Erythroblast (primary cell): ENCODE measurements at regions not wholly inside any gene's neighbourhood (a gene's known extent, or its start where the extent isn't known, plus 50 kb on each side); places are given as distances from the start of the nearest gene placed in this dataset.

Experiments used
- DNase-seq, 2 experiments: peaks; one replicate each; lab custom pipeline; 2025; lab: John Stamatoyannopoulos, UW
- GATA1 ChIP-seq: IDR thresholded peaks from 2 replicates; pipeline ENCODE4 v1.6.1; 2011; ENCODE audit warnings: low read depth, mild to moderate bottlenecking, control low read depth, low read length, moderate library complexity
- POLR2A ChIP-seq: IDR thresholded peaks from 2 replicates; pipeline ENCODE4 v1.6.1; 2011; ENCODE audit warnings: mild to moderate bottlenecking, low read length

- DNase-seq: no peak
These were observed 296.9 kb upstream of the CDH5 start for GRCh38 chr16:66069587-66069986.

GRCh38 chr16:66066404-66066803 lies 300.1 kb upstream of the CDH5 start:
- DNase-seq: no peak
- no peak for TF ChIP-seq GATA1
- TF ChIP-seq POLR2A: no peak

More at GRCh38 chr16:66069587-66069986, 296.9 kb upstream of the CDH5 start:
- TF ChIP-seq GATA1 (no peak), POLR2A (no peak)

DNA sequence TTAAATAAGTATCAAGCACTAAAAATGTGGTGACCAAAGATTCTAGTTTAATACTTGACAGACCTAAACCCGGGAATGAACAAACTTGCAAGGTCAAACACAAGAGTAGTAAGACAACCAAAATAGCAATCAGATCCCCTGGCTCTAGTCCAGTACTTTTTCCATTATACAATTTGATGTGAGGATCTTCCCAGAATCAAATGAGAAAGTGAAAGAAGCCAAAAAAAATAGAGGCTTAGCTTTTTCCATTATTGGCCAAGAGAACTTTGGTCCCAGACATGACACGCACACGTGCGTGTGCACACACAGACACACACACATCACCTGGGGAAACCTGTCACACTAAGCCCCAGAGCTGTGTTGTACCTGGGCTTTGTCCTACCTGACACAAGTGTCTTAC lies 300.6 kb upstream of the CDH5 start:
- DNase-seq: no peak
- no peak for TF ChIP-seq POLR2A
- TF ChIP-seq GATA1: no peak

DNA sequence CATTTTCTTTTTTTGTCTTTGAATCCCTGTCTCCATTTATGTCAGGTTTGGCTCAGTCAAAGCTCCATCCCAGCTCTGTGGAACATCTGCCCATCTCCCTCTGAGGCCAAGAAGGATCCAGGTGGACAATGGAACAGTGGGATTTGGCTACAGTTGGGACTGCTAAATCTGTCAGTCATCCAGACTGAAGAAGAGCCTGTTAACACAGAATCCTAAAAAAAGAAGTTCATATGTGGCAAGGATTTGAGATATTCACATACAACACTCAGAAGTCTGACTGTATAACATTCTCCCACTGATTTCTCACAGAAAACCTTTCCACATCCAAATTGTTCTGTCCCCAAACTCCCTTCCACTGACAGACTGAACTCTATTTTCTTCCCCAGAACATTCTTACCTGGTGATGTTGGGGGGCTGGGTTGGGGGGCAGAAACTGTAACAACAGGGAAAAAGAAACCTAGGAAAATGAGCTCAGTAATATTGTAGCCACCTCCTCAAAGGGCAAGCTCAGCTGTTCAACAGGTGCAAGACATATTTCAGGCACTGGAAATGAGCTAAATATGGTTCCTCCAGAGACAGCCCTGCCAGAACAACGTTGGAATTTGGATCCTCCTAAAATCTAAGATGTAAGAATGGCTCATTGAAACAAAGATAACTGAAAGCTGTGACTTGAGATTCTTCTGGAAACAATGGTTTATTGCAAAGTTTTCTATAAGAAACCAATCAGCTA lies 301.5 kb upstream of the CDH5 start:
- TF ChIP-seq GATA1 (no peak), POLR2A (no peak)

DNA sequence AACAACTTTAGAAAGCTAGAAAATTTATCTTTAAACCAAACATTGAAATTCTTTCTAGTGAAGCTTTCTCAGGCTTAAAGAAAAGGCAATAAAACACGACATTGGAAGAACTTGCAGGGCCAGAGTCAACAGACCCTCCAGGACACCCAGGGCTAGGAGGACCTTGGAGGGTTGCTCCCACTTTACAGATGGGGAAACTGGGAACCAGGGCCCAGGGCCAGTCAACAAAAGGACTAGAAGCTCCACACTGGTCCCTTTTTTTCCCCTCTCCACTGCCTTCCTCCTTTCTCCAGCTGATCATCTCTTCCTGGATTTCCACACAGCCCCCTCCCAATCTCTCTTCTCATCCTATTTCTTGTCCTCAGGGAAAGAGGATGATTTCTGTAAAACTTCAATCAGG lies 307.7 kb upstream of the CDH5 start:
- no peak for TF ChIP-seq POLR2A
- TF ChIP-seq GATA1: no peak

More for the DNA sequence above, 301.5 kb upstream of the CDH5 start:
- no peak for DNase-seq

DNA sequence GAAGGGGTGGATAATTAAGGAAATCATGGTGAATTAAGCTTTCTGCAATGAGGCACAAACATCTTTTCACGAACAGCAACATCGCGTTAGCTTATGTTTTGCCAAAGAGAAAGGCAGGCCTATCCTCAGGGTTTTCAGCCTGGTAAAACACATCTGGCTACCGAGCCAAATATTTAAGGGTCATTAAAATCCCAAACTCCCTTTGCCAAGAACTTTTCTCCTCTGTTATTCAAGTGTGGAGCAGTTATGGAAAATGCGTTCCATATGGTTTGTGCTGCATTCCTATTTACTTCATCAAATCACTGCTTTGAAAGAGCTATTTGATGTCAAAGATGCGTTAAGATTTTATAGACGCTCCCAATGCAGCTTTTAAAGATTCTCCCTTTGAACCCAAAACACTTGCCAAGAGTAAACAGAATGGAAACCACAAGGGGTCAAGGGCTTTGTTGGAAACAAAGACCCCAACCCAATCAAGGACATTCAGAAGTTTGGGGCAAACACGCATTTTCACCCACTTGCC lies 308.3 kb upstream of the CDH5 start:
- DNase-seq: no peak
- no peak for TF ChIP-seq POLR2A
- no peak for TF ChIP-seq GATA1

More for the DNA sequence above, 307.7 kb upstream of the CDH5 start:
- DNase-seq: no peak

DNA sequence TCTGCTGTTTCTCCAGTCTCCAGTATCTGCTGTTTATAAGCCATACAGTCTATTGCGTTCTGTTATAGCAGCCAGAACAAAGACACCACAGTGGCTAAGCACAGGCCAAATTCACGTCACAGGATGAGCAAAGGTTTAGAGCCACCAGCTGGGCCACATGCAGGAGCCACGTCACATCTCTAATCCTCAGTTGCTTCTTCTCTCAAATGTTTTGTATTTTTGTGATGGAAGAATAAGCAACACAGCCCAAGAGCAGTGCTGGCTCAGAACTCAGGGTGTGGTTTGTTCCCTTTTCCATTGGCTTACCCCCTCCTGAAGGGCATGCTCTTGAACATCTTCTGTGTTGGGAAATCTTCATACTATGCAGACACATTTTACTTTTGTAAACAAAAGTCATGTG lies 309.4 kb upstream of the CDH5 start:
- no peak for DNase-seq
- TF ChIP-seq GATA1 (no peak), POLR2A (no peak)

DNA sequence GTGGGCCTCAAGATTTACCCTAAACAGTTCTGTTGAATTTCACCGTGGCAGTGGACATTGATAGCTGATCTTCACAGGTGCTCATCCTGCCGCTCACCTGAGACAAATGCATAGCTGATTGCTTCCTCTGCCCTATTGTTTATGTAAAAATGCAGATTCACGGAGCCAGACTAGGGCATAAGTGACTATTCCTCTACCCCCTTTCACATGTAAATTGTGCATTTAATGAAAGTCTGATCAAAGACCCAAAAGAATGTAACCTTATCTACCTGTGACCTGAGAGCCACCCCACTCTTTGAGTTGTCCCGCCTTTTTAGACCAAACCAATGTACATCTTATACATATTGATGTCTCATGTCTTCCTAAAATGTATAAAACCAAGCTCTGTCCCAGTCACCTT lies 312.4 kb upstream of the CDH5 start:
- no peak for DNase-seq
- TF ChIP-seq POLR2A (no peak), GATA1 (no peak)

DNA sequence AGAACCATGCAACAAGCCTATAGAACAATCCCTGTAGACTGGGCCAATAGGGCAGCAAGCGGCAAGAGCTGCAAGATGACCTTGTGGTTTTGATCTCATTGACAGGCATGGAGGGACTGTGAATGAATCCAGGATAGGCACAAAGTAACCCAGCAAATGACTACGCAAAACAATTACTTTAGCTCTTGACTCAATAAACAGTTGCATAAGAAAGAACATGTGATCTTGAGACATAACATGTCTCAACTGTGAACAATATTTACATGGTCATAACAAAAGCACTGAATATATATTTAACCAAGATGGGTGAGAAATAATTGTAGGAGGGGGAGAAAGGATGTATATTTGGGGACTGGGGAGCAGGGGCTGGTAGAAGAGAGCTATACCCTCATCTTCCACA lies 313.7 kb upstream of the CDH5 start:
- DNase-seq: no peak
- TF ChIP-seq GATA1 (no peak), POLR2A (no peak)

DNA sequence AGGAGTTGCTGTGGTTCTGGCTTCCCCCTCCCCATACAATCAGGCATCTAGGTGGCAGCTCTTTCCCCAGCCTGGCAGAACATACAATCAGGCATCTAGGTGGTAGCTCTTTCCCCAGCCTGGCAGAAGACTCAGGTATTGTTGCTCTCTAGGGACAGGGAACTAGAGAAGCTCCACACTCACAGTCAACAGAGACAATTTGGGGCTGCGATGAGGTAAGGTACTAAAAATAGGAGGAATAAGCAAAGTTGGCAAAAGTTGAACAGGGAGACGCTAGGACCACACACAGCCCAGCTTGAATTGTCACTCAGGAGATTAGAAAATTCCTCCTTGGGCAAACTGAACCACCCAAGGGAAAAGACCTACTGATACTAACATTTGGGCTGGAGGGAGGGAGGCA lies 315.5 kb upstream of the CDH5 start:
- DNase-seq: no peak
- TF ChIP-seq GATA1 (no peak), POLR2A (no peak)

DNA sequence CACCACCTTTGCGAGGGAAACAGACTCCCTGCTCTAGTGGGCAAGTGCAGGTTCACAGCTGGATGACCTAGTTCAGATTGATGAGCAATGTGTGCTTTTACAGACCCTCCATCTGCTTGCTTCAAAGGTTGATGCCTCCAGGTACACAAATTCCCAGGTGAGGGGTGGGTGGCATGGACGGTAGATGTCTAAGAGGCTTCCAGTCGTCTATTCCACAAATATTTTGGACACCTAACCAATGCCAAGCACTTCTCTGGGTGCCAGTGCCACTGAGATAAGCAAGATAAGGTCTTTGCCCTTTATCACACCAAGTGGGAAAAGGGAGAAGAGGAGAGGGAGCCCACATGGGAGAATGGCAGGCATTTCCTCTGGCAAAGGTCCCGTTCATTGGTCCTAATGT lies 316.6 kb upstream of the CDH5 start:
- TF ChIP-seq GATA1 (no peak), POLR2A (no peak)
- no peak for DNase-seq

GRCh38 chr16:66045626-66046025 lies 320.9 kb upstream of the CDH5 start:
- DNase-seq: no peak
- TF ChIP-seq POLR2A: no peak
- no peak for TF ChIP-seq GATA1

DNA sequence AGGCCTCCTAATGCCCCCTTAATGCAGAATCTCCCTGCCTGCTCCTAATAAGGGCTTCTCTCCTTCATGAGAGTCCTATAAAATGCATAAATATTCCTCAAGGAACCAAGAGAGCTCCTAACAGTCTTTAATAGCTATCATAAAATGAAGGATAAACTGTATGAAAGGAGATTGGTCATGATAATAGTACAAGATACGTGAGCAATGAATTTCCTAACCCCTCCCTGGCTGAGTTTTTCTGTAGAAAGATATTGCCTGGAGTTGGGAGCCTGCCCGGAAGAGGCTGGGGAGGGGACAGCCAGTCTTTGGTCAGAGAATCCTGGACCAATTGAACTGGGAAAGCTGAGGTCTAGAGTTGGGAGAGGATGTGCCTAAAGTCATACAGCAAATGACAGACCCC lies 321.9 kb upstream of the CDH5 start:
- TF ChIP-seq GATA1: no peak
- no peak for TF ChIP-seq POLR2A

DNA sequence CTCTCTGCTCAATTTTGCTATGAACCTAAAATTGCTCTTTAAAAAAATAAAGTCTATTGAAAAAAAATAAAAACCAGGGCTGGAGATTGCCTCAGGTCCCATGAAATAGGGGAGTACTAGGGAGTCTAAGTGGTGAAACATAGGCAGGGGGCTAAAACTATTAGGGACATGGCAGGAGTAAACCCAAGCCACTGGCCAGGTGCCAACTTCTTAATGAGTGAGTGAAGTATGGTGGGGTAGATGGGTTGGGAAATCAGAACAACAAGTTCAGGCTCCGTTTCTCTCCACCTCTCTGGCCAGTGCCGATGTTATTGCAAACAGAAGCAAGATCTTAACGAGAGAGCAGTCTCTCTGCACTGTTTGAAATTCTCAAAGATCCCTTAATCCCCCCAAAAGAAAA lies 322.4 kb upstream of the CDH5 start:
- TF ChIP-seq GATA1: no peak
- no peak for TF ChIP-seq POLR2A
- DNase-seq: no peak

More for the DNA sequence above, 321.9 kb upstream of the CDH5 start:
- DNase-seq: no peak

GRCh38 chr16:66043326-66043725 lies 323.2 kb upstream of the CDH5 start:
- DNase-seq: no peak
- TF ChIP-seq GATA1: no peak
- no peak for TF ChIP-seq POLR2A
